IMR-90 (cell line): ENCODE measurements at regions not wholly inside any gene's neighbourhood (a gene's known extent, or its start where the extent isn't known, plus 50 kb on each side); places are given as distances from the start of the nearest gene placed in this dataset.

Experiments
- ATAC-seq: fragments of 200-7000 bp; cut with Tn5 transposase; 2 replicates; pipeline ENCODE4 v1.9.1; 2020; ENCODE audit warnings: low read depth, mild to moderate bottlenecking, moderate library complexity
- BruUV-seq: library from RNA; stranded (reverse); fragments of 400-500 nt; replicated peaks from 2 replicates; lab custom pipeline; 2021; lab: Mats Ljungman, UMichigan
- CTCF ChIA-PET: fragments of 300-600 bp; formaldehyde crosslinking; extraction: SDS; loops from one replicate; lab custom pipeline; 2021; ENCODE audit warnings: antibody characterized with exemption; lab: Yijun Ruan, JAX
- POLR2A ChIA-PET: fragments of 300-600 bp; sonication (Branson Sonifier 250); formaldehyde crosslinking; loops from one replicate; lab custom pipeline; 2022; ENCODE audit warnings: antibody characterized with exemption; ENCODE audit not compliant: unreplicated experiment; lab: Charles Lee
- DNase-seq: peaks from one replicate; pipeline ENCODE4 v3.0.0; 2013
- H2AFZ ChIP-seq: replicated peaks from 2 replicates; pipeline ENCODE3; 2013; ENCODE audit warnings: low read length, mild to moderate bottlenecking; ENCODE audit not compliant: poor library complexity
- H2AK5ac ChIP-seq: 2 replicates; pipeline ENCODE4 v1.6.1; 2013; ENCODE audit warnings: low read depth, low read length, inconsistent platforms
- H2AK9ac ChIP-seq: replicated peaks from 2 replicates; pipeline ENCODE3; 2013; ENCODE audit warnings: mild to moderate bottlenecking, low read depth, low read length, moderate library complexity; ENCODE audit not compliant: poor library complexity
- H2BK120ac ChIP-seq: 2 replicates; pipeline ENCODE4 v1.6.1; 2013; ENCODE audit warnings: low read depth, low read length, inconsistent platforms
- H2BK15ac ChIP-seq: 3 replicates; pipeline ENCODE4 v1.6.1; 2013; ENCODE audit warnings: low read depth, low read length, inconsistent platforms
- H2BK20ac ChIP-seq: 2 replicates; pipeline ENCODE4 v1.6.1; 2013; ENCODE audit warnings: low read depth, mild to moderate bottlenecking, inconsistent platforms, low read length, moderate library complexity
- H2BK5ac ChIP-seq: 2 replicates; pipeline ENCODE4 v1.6.1; 2013; ENCODE audit warnings: mild to moderate bottlenecking, low read depth, low read length, inconsistent platforms; ENCODE audit not compliant: poor library complexity, severe bottlenecking
- H3K14ac ChIP-seq: replicated peaks from 2 replicates; pipeline ENCODE4 v1.6.1; 2013; ENCODE audit warnings: low read depth, low read length, inconsistent platforms
- H3K18ac ChIP-seq: 2 replicates; pipeline ENCODE4 v1.6.1; 2013; ENCODE audit warnings: low read depth, low read length, control low read depth
- H3K23ac ChIP-seq: 2 replicates; pipeline ENCODE4 v1.6.1; 2013; ENCODE audit warnings: low read depth, low read length, inconsistent platforms
- H3K27ac ChIP-seq: 2 replicates; pipeline ENCODE4 v1.5.1; 2013; ENCODE audit warnings: mild to moderate bottlenecking, control low read depth, low read length; ENCODE audit not compliant: insufficient read depth
- H3K27me3 ChIP-seq: 2 replicates; pipeline ENCODE4 v1.6.1; 2013; ENCODE audit warnings: low read length; ENCODE audit not compliant: control insufficient read depth, insufficient read depth
- H3K36me3 ChIP-seq: 2 replicates; pipeline ENCODE4 v1.6.1; 2013; ENCODE audit warnings: low read length, mixed read lengths; ENCODE audit not compliant: control insufficient read depth, insufficient read depth
- H3K4ac ChIP-seq: 2 replicates; pipeline ENCODE4 v1.6.1; 2013; ENCODE audit warnings: low read depth, low read length, inconsistent platforms
- H3K4me1 ChIP-seq: 2 replicates; pipeline ENCODE4 v1.6.1; 2013; ENCODE audit warnings: low read length, mixed read lengths; ENCODE audit not compliant: control insufficient read depth, insufficient read depth
- H3K4me2 ChIP-seq: 2 replicates; pipeline ENCODE4 v1.6.1; 2013; ENCODE audit warnings: low read depth, mild to moderate bottlenecking, control low read depth, low read length, moderate library complexity
- H3K4me3 ChIP-seq: 2 replicates; pipeline ENCODE4 v1.5.1; 2013; ENCODE audit warnings: low read depth, mild to moderate bottlenecking, control low read depth, low read length, moderate library complexity; ENCODE audit not compliant: insufficient read depth
- H3K56ac ChIP-seq: 2 replicates; pipeline ENCODE4 v1.6.1; 2013; ENCODE audit warnings: low read length, inconsistent platforms; ENCODE audit not compliant: insufficient read depth; ENCODE audit errors: extremely low read depth
- H3K79me1 ChIP-seq, 2 experiments: 2 replicates each; pipeline ENCODE4 v1.6.1; 2013; ENCODE audit warnings: low read length in 2 of 2, inconsistent platforms in 1 of 2, low read depth in 1 of 2
- H3K9ac ChIP-seq: 2 replicates; pipeline ENCODE4 v1.6.1; 2013; ENCODE audit warnings: low read depth, low read length, control low read depth
- H3K9me1 ChIP-seq: 2 replicates; pipeline ENCODE4 v1.6.1; 2013; ENCODE audit warnings: low read length, inconsistent platforms; ENCODE audit not compliant: insufficient read depth
- H3K9me3 ChIP-seq: 2 replicates; pipeline ENCODE4 v1.6.1; 2013; ENCODE audit warnings: low read length; ENCODE audit not compliant: control insufficient read depth, insufficient read depth
- H4K20me1 ChIP-seq: 2 replicates; pipeline ENCODE4 v1.6.1; 2013; ENCODE audit warnings: low read length, inconsistent platforms; ENCODE audit not compliant: insufficient read depth
- H4K5ac ChIP-seq: 2 replicates; pipeline ENCODE4 v1.6.1; 2013; ENCODE audit warnings: mild to moderate bottlenecking, low read depth, low read length, control low read depth
- H4K8ac ChIP-seq, 2 experiments: 2 replicates each; pipeline ENCODE4 v1.6.1; 2013; ENCODE audit warnings: low read depth in 2 of 2, low read length in 2 of 2, control low read depth in 1 of 2, inconsistent platforms in 1 of 2
- H4K91ac ChIP-seq: 2 replicates; pipeline ENCODE4 v1.6.1; 2013; ENCODE audit warnings: low read depth, low read length, inconsistent platforms; ENCODE audit not compliant: insufficient read depth
- BHLHE40 ChIP-seq: fragments of 150-350 bp; IDR thresholded peaks from 2 replicates; pipeline ENCODE4 v1.6.1; 2016; ENCODE audit warnings: mild to moderate bottlenecking, low read depth, low read length
- CEBPB ChIP-seq: IDR thresholded peaks from 2 replicates; pipeline ENCODE4 v1.6.1; 2012; ENCODE audit warnings: low read depth, low read length, improper control_type of control experiment
- CHD1 ChIP-seq: IDR thresholded peaks from 2 replicates; pipeline ENCODE4 v1.6.1; 2012; ENCODE audit warnings: low read depth, low read length, improper control_type of control experiment
- CTCF ChIP-seq: conservative IDR thresholded peaks from 2 replicates; pipeline ENCODE4 v1.5.1; 2012; ENCODE audit warnings: mild to moderate bottlenecking, low read depth, low read length, improper control_type of control experiment
- FOS ChIP-seq: fragments of 150-350 bp; IDR thresholded peaks from 2 replicates; pipeline ENCODE4 v1.6.1; 2016; ENCODE audit warnings: low read depth, low read length
- MAFK ChIP-seq: IDR thresholded peaks from 2 replicates; pipeline ENCODE4 v1.6.1; 2012; ENCODE audit warnings: low read depth, low read length, improper control_type of control experiment
- MAZ ChIP-seq: IDR thresholded peaks from 2 replicates; pipeline ENCODE4 v1.6.1; 2012; ENCODE audit warnings: low read depth, mild to moderate bottlenecking, low read length, improper control_type of control experiment, moderate library complexity, borderline replicate concordance
- MXI1 ChIP-seq: IDR thresholded peaks from 2 replicates; pipeline ENCODE4 v1.6.1; 2012; ENCODE audit warnings: low read depth, mild to moderate bottlenecking, low read length, moderate library complexity, borderline replicate concordance
- NFE2L2 ChIP-seq: fragments of 150-350 bp; IDR thresholded peaks from 2 replicates; pipeline ENCODE4 v1.6.1; 2016; ENCODE audit warnings: low read depth, mild to moderate bottlenecking, low read length
- POLR2A ChIP-seq: IDR thresholded peaks from 2 replicates; pipeline ENCODE4 v1.6.1; 2012; ENCODE audit warnings: mild to moderate bottlenecking, low read depth, low read length
- RAD21 ChIP-seq: IDR thresholded peaks from 2 replicates; pipeline ENCODE4 v1.6.1; 2012; ENCODE audit warnings: low read length, improper control_type of control experiment
- RCOR1 ChIP-seq: IDR thresholded peaks from 2 replicates; pipeline ENCODE4 v1.6.1; 2012; ENCODE audit warnings: mild to moderate bottlenecking, low read length, improper control_type of control experiment; ENCODE audit not compliant: insufficient replicate concordance
- RFX5 ChIP-seq: IDR thresholded peaks from 2 replicates; pipeline ENCODE4 v1.8.0; 2012; ENCODE audit warnings: low read depth, mild to moderate bottlenecking, low read length, moderate library complexity
- SMC3 ChIP-seq: fragments of 150-350 bp; IDR thresholded peaks from 2 replicates; pipeline ENCODE4 v1.6.1; 2016; ENCODE audit warnings: low read depth, mild to moderate bottlenecking, antibody characterized with exemption, low read length, moderate library complexity
- USF2 ChIP-seq: fragments of 150-350 bp; IDR thresholded peaks from 2 replicates; pipeline ENCODE4 v1.6.1; 2017; ENCODE audit warnings: mild to moderate bottlenecking, antibody characterized with exemption, low read length, low read depth
- dilution Hi-C: fragments of 300-500 bp; cut with HindIII; formaldehyde crosslinking; loops from one replicate; pipeline ENCODE4 v1.14.3; 2018; ENCODE audit warnings: low sequenced_read_pairs; ENCODE audit not compliant: unreplicated experiment
- in situ Hi-C: fragments of 300-500 bp; cut with MboI; formaldehyde crosslinking; loops from 3 replicates; pipeline ENCODE4 v1.14.3; 2019; ENCODE audit warnings: low sequenced_read_pairs, inconsistent platforms, mixed read lengths
- intact Hi-C: fragments of 100-400 bp; cut with micrococcal nuclease; formaldehyde crosslinking; loops from 2 replicates; pipeline ENCODE4 v1.10.0; 2022
- TF ChIP-seq, protein P1 (sequence below): fragments of 150-350 bp; IDR thresholded peaks from 2 replicates; pipeline ENCODE4 v1.6.1; 2016; ENCODE audit warnings: low read depth, mild to moderate bottlenecking, low read length, moderate library complexity, borderline replicate concordance

GRCh38 chr6:96727144-96727543 is 110.1 kb downstream of the GPR63 start:
- TF ChIP-seq CHD1 (no peak), RFX5 (no peak), CTCF (no peak), MXI1 (no peak), NFE2L2 (no peak), CEBPB (no peak), USF2 (no peak), MAZ (no peak), FOS (no peak), POLR2A (no peak), BHLHE40 (no peak), RAD21 (no peak), RCOR1 (no peak), SMC3 (no peak), MAFK (no peak)
- TF ChIP-seq, protein P1, sequence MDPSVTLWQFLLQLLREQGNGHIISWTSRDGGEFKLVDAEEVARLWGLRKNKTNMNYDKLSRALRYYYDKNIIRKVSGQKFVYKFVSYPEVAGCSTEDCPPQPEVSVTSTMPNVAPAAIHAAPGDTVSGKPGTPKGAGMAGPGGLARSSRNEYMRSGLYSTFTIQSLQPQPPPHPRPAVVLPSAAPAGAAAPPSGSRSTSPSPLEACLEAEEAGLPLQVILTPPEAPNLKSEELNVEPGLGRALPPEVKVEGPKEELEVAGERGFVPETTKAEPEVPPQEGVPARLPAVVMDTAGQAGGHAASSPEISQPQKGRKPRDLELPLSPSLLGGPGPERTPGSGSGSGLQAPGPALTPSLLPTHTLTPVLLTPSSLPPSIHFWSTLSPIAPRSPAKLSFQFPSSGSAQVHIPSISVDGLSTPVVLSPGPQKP = no peak
- Histone ChIP-seq H3K27ac (no peak overlapping the region), H4K8ac (no peak overlapping the region), H3K4me3 (no peak overlapping the region), H3K9me1 (no peaks in the 10 kb centered on the region), H2AK9ac (no peak overlapping the region), H2BK120ac (no peak overlapping the region), H3K36me3 (no peaks in the 10 kb centered on the region), H2BK20ac (no peak overlapping the region), H4K5ac (no peak overlapping the region), H3K9me3 (no peaks in the 10 kb centered on the region), H3K18ac (no peak overlapping the region), H3K56ac (no peak overlapping the region), H3K4ac (no peak overlapping the region), H4K20me1 (no peaks in the 10 kb centered on the region), H3K79me1 (no peaks in the 10 kb centered on the region), H4K91ac (no peak overlapping the region), H3K4me1 (no peaks in the 10 kb centered on the region), H3K4me2 (no peak overlapping the region), H2BK5ac (no peak overlapping the region), H3K27me3 (no peaks in the 10 kb centered on the region), H3K9ac (no peak overlapping the region), H2AK5ac (no peak overlapping the region), H2BK15ac (no peak overlapping the region), H2AFZ (no peak overlapping the region), H3K23ac (no peak overlapping the region), H3K14ac (no peak overlapping the region)
- in situ Hi-C loops = no loop called here
- intact Hi-C loops = no loop called here
- ChIA-PET CTCF (no interaction called here), POLR2A (no interaction called here)
- ATAC-seq (no peak), DNase-seq (no peak)
- dilution Hi-C loops = no loop called here
- no TSS peak for BruUV-seq
